GM20000 (cell line): ENCODE measurements at regions not wholly inside any gene's neighbourhood (a gene's known extent, or its start where the extent isn't known, plus 50 kb on each side); places are given as distances from the start of the nearest gene placed in this dataset.

ENCODE experiments used
- DNase-seq: peaks from one replicate; pipeline ENCODE4 v3.0.0; 2012; ENCODE audit warnings: low spot score
- TF ChIP-seq, protein P1 (sequence below): IDR thresholded peaks from 2 replicates; pipeline ENCODE4 v1.5.1; 2012; ENCODE audit warnings: mild to moderate bottlenecking, control low read depth; ENCODE audit errors: extremely low read depth, missing control alignments

- TF ChIP-seq, protein P1, sequence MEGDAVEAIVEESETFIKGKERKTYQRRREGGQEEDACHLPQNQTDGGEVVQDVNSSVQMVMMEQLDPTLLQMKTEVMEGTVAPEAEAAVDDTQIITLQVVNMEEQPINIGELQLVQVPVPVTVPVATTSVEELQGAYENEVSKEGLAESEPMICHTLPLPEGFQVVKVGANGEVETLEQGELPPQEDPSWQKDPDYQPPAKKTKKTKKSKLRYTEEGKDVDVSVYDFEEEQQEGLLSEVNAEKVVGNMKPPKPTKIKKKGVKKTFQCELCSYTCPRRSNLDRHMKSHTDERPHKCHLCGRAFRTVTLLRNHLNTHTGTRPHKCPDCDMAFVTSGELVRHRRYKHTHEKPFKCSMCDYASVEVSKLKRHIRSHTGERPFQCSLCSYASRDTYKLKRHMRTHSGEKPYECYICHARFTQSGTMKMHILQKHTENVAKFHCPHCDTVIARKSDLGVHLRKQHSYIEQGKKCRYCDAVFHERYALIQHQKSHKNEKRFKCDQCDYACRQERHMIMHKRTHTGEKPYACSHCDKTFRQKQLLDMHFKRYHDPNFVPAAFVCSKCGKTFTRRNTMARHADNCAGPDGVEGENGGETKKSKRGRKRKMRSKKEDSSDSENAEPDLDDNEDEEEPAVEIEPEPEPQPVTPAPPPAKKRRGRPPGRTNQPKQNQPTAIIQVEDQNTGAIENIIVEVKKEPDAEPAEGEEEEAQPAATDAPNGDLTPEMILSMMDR = no peak
- no peak for DNase-seq
Measured at GRCh38 chr18:51287818-51288508, 90.5 kb upstream of the MEX3C start.

GRCh38 chr18:51288582-51288981 is 91.1 kb upstream of the MEX3C start:
- DNase-seq = no peak
- TF ChIP-seq, protein P1 = no peak

DNA sequence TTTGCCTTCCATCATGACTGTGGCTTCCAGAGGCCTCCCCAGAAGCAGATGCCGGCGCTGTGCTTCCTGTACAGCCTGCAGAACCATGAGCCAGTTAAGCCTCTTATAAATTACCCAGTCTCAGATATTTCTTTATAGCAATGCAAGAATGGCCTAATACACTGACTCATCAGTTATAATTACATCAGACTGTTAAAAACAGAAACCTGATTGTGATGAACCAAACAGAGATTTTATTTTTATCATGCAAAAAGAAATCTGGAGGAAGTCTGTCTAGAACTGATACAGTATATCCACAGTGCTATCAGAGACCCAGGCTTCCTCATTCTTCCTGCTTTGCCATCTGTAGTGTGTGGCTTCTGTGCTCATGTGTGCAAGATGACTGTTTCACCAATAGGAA is 93.4 kb upstream of the MEX3C start:
- TF ChIP-seq, protein P1 = no peak
- no peak for DNase-seq

- DNase-seq = no peak
- TF ChIP-seq, protein P1 = no peak
Measured at GRCh38 chr18:51300912-51301311, 103.4 kb upstream of the MEX3C start.

GRCh38 chr18:51301376-51301775 is 103.9 kb upstream of the MEX3C start:
- TF ChIP-seq, protein P1 = no peak
- DNase-seq = no peak

- DNase-seq = no peak
Measured at GRCh38 chr18:51316677-51317076, 119.2 kb upstream of the MEX3C start.

GRCh38 chr18:51321696-51322095 is 124.2 kb upstream of the MEX3C start:
- no peak for DNase-seq
- TF ChIP-seq, protein P1 = no peak

More at GRCh38 chr18:51316677-51317076, 119.2 kb upstream of the MEX3C start:
- TF ChIP-seq, protein P1 = no peak
